PFSK-1 (cell line): ENCODE measurements at regions not wholly inside any gene's neighbourhood (a gene's known extent, or its start where the extent isn't known, plus 50 kb on each side); places are given as distances from the start of the nearest gene placed in this dataset.

Source experiments
- POLR2AphosphoS5 ChIP-seq: IDR thresholded peaks from 2 replicates; pipeline ENCODE4 v1.6.1; 2012; ENCODE audit warnings: low read depth, mild to moderate bottlenecking, control low read depth, low read length, moderate library complexity
- TAF1 ChIP-seq: IDR thresholded peaks from 2 replicates; pipeline ENCODE4 v1.6.1; 2012; ENCODE audit warnings: low read length, control low read depth, borderline replicate concordance; ENCODE audit not compliant: insufficient read depth
- TF ChIP-seq, protein P1 (sequence below), 2 experiments: IDR thresholded peaks; 2 replicates each; pipeline versions ENCODE4 v1.6.1 to v1.8.0; 2011 to 2012; ENCODE audit warnings: low read depth in 2 of 2, low read length in 2 of 2, control low read depth in 1 of 2, inconsistent platforms in 1 of 2, mild to moderate bottlenecking in 1 of 2, moderate library complexity in 1 of 2; ENCODE audit not compliant: insufficient read depth in 1 of 2

- no peak for TF ChIP-seq POLR2AphosphoS5
- TF ChIP-seq, protein P1, sequence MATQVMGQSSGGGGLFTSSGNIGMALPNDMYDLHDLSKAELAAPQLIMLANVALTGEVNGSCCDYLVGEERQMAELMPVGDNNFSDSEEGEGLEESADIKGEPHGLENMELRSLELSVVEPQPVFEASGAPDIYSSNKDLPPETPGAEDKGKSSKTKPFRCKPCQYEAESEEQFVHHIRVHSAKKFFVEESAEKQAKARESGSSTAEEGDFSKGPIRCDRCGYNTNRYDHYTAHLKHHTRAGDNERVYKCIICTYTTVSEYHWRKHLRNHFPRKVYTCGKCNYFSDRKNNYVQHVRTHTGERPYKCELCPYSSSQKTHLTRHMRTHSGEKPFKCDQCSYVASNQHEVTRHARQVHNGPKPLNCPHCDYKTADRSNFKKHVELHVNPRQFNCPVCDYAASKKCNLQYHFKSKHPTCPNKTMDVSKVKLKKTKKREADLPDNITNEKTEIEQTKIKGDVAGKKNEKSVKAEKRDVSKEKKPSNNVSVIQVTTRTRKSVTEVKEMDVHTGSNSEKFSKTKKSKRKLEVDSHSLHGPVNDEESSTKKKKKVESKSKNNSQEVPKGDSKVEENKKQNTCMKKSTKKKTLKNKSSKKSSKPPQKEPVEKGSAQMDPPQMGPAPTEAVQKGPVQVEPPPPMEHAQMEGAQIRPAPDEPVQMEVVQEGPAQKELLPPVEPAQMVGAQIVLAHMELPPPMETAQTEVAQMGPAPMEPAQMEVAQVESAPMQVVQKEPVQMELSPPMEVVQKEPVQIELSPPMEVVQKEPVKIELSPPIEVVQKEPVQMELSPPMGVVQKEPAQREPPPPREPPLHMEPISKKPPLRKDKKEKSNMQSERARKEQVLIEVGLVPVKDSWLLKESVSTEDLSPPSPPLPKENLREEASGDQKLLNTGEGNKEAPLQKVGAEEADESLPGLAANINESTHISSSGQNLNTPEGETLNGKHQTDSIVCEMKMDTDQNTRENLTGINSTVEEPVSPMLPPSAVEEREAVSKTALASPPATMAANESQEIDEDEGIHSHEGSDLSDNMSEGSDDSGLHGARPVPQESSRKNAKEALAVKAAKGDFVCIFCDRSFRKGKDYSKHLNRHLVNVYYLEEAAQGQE (IDR thresholded peaks at IDR 0.05; ENCODE audit: insufficient read depth in 1 of 2, low read depth in 2 of 2, low read length in 2 of 2): no peak
- no peak for TF ChIP-seq TAF1
Measured at GRCh38 chr1:232372841-232373440, 257.0 kb downstream of the SIPA1L2 start.
